ENCODE measurements at regions not wholly inside any gene's neighbourhood (a gene's known extent, or its start where the extent isn't known, plus 50 kb on each side); places are given as distances from the start of the nearest gene placed in this dataset.

DNA sequence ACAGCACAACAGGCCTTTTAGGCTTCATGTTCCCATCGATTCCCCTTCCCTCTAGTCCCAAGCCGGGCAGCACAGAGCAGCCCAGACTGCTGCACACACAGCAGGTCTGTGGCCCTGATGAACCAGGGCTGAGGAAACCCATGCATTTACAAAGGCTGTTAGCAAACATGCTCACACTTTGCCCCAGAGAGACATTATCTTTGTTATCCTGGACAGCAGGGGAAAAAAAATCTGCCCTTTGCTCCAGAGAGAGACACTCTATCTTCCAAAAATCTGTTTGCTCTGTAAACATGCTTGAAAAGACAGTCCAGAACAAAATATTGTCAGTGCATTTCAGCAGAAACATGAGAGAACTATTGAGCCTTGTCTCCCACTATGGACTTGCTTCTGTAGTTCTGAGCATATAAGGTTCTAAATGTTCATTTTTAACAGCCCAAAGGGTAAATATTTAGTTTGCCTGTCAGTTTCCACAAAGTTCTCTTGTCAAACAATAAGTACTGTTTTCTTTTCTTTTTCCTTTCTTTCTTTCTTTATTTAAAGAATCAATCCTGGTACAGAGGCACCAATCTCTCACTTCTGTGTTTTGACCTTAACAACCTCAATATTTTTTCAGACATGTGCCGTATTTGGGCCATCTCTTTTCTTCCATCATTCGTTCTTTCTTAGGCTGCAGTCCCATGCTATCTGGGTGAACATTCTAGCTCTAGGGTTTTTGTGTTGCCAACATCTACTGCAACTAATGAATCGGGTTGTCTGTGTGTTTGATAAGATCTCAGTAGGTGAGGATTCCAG lies 468.0 kb downstream of the EPM2A start (continued):
- TF ChIP-seq, protein P1, sequence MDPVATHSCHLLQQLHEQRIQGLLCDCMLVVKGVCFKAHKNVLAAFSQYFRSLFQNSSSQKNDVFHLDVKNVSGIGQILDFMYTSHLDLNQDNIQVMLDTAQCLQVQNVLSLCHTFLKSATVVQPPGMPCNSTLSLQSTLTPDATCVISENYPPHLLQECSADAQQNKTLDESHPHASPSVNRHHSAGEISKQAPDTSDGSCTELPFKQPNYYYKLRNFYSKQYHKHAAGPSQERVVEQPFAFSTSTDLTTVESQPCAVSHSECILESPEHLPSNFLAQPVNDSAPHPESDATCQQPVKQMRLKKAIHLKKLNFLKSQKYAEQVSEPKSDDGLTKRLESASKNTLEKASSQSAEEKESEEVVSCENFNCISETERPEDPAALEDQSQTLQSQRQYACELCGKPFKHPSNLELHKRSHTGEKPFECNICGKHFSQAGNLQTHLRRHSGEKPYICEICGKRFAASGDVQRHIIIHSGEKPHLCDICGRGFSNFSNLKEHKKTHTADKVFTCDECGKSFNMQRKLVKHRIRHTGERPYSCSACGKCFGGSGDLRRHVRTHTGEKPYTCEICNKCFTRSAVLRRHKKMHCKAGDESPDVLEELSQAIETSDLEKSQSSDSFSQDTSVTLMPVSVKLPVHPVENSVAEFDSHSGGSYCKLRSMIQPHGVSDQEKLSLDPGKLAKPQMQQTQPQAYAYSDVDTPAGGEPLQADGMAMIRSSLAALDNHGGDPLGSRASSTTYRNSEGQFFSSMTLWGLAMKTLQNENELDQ (CRISPR knock-in tag; IDR thresholded peaks at IDR 0.05; ENCODE audit: borderline replicate concordance): peak; percentile 77; the same call in 1 of the 2 replicates
- TF ChIP-seq XBP1 (CRISPR knock-in tag; IDR thresholded peaks at IDR 0.05): no peak
- peak; percentile 39; the same call in 1 of the 2 replicates for TF ChIP-seq POLR2AphosphoS5 (IDR thresholded peaks at IDR 0.05; ENCODE audit: low read depth, low read length)
- TF ChIP-seq ZNF878 (CRISPR knock-in tag; IDR thresholded peaks at IDR 0.05): peak; percentile 93; the same call in 1 of the 2 replicates
- TF ChIP-seq AKAP8 (CRISPR knock-in tag; IDR thresholded peaks at IDR 0.05): peak; percentile 51; the same call in 1 of the 2 replicates
- TF ChIP-seq HOXD1 (CRISPR knock-in tag; IDR thresholded peaks at IDR 0.05): peak; percentile 95
- peak; percentile 65 for TF ChIP-seq SMC3 (IDR thresholded peaks at IDR 0.05; ENCODE audit: low read length)
- TF ChIP-seq GABPB1 (CRISPR knock-in tag; IDR thresholded peaks at IDR 0.05): peak; percentile 43; the same call in 1 of the 2 replicates
- TF ChIP-seq ZNF232 (CRISPR knock-in tag; IDR thresholded peaks at IDR 0.05; ENCODE audit: borderline replicate concordance): peak; percentile 93
- no peak for TF ChIP-seq SOX6 (IDR thresholded peaks at IDR 0.05)
- peak; percentile 100 for TF ChIP-seq SOX6 (CRISPR knock-in tag; IDR thresholded peaks at IDR 0.05)
- 0 out of 2 replicates have a peak, but pooled peaks have one; percentile 27 for TF ChIP-seq DMAP1 (CRISPR knock-in tag; IDR thresholded peaks at IDR 0.05)
- TF ChIP-seq ZBTB8A (CRISPR knock-in tag; IDR thresholded peaks at IDR 0.05; ENCODE audit: borderline replicate concordance, low read depth): no peak
- peak; percentile 69 for TF ChIP-seq MYC (CRISPR knock-in tag; IDR thresholded peaks at IDR 0.05; ENCODE audit: borderline replicate concordance)
- TF ChIP-seq, protein P2, sequence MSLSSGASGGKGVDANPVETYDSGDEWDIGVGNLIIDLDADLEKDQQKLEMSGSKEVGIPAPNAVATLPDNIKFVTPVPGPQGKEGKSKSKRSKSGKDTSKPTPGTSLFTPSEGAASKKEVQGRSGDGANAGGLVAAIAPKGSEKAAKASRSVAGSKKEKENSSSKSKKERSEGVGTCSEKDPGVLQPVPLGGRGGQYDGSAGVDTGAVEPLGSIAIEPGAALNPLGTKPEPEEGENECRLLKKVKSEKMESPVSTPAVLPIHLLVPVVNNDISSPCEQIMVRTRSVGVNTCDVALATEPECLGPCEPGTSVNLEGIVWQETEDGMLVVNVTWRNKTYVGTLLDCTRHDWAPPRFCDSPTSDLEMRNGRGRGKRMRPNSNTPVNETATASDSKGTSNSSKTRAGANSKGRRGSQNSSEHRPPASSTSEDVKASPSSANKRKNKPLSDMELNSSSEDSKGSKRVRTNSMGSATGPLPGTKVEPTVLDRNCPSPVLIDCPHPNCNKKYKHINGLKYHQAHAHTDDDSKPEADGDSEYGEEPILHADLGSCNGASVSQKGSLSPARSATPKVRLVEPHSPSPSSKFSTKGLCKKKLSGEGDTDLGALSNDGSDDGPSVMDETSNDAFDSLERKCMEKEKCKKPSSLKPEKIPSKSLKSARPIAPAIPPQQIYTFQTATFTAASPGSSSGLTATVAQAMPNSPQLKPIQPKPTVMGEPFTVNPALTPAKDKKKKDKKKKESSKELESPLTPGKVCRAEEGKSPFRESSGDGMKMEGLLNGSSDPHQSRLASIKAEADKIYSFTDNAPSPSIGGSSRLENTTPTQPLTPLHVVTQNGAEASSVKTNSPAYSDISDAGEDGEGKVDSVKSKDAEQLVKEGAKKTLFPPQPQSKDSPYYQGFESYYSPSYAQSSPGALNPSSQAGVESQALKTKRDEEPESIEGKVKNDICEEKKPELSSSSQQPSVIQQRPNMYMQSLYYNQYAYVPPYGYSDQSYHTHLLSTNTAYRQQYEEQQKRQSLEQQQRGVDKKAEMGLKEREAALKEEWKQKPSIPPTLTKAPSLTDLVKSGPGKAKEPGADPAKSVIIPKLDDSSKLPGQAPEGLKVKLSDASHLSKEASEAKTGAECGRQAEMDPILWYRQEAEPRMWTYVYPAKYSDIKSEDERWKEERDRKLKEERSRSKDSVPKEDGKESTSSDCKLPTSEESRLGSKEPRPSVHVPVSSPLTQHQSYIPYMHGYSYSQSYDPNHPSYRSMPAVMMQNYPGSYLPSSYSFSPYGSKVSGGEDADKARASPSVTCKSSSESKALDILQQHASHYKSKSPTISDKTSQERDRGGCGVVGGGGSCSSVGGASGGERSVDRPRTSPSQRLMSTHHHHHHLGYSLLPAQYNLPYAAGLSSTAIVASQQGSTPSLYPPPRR (CRISPR knock-in tag; IDR thresholded peaks at IDR 0.05; ENCODE audit: borderline replicate concordance): peak; percentile 99
- TF ChIP-seq ATM (IDR thresholded peaks at IDR 0.05; ENCODE audit: borderline replicate concordance): no peak
- TF ChIP-seq, protein P3, sequence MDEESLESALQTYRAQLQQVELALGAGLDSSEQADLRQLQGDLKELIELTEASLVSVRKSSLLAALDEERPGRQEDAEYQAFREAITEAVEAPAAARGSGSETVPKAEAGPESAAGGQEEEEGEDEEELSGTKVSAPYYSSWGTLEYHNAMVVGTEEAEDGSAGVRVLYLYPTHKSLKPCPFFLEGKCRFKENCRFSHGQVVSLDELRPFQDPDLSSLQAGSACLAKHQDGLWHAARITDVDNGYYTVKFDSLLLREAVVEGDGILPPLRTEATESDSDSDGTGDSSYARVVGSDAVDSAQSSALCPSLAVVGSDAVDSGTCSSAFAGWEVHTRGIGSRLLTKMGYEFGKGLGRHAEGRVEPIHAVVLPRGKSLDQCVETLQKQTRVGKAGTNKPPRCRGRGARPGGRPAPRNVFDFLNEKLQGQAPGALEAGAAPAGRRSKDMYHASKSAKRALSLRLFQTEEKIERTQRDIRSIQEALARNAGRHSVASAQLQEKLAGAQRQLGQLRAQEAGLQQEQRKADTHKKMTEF (CRISPR knock-in tag; IDR thresholded peaks at IDR 0.05): peak; percentile 100
- no peak; the same call in 1 of the 2 replicates for TF ChIP-seq ZNF263 (CRISPR knock-in tag; IDR thresholded peaks at IDR 0.05)
- no peak for TF ChIP-seq EZH2 (conservative IDR thresholded peaks at IDR 0.05; ENCODE audit: low read depth, low read length)
- TF ChIP-seq SP5 (CRISPR knock-in tag; IDR thresholded peaks at IDR 0.05; ENCODE audit: borderline replicate concordance, low read depth): peak; percentile 63; the same call in 1 of the 2 replicates
- no peak for TF ChIP-seq U2AF1 (optimal IDR thresholded peaks at IDR 0.05; ENCODE audit: low read depth, low read length)
- TF ChIP-seq CEBPB (IDR thresholded peaks at IDR 0.05; ENCODE audit: borderline replicate concordance, low read depth, low read length): peak; percentile 63

All from HepG2 (cell line).